ENCODE measurements at regions not wholly inside any gene's neighbourhood (a gene's known extent, or its start where the extent isn't known, plus 50 kb on each side); places are given as distances from the start of the nearest gene placed in this dataset.

DNA sequence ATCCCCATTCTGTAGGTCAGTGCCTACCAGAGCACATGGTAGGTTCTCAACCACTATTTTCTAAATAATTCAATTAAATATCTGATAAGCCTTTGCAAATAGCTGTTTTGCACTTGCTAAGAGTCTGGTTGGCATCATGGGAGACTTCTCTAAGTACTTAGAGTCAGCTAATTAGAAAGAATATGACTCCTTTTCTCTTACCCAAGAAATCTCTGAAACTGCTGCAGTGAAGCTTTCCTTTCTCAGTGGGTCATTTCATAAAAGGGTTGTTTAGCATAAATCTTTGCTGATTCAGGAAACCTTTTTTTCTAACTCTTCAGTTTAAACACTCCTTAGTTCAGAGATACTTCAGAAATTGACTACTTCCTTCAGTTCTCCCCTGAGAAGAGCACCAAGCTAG is 438.9 kb downstream of the ADRA2A start:
- CTCF ChIA-PET = interaction anchor here (0.7 kb wide), 1 partner anchor 29 kb away, joined by 3 read pairs; no protein-coding TSS in a partner anchor
- Mint-ChIP-seq H3K27ac (ENCODE audit: unreplicated experiment) (no peak overlapping the region), H3K36me3 (ENCODE audit: insufficient read depth, unreplicated experiment) (no peaks in the 10 kb centered on the region), H3K4me3 (ENCODE audit: low read depth, unreplicated experiment) (no peak overlapping the region), H3K27me3 (ENCODE audit: unreplicated experiment) (no peaks in the 10 kb centered on the region), H3K9me3 (ENCODE audit: low read depth, unreplicated experiment) (peaks cover 2% of the 10 kb centered on the region), H3K4me1 (ENCODE audit: low read depth, unreplicated experiment) (no peaks in the 10 kb centered on the region)
- TF ChIP-seq, protein P1, sequence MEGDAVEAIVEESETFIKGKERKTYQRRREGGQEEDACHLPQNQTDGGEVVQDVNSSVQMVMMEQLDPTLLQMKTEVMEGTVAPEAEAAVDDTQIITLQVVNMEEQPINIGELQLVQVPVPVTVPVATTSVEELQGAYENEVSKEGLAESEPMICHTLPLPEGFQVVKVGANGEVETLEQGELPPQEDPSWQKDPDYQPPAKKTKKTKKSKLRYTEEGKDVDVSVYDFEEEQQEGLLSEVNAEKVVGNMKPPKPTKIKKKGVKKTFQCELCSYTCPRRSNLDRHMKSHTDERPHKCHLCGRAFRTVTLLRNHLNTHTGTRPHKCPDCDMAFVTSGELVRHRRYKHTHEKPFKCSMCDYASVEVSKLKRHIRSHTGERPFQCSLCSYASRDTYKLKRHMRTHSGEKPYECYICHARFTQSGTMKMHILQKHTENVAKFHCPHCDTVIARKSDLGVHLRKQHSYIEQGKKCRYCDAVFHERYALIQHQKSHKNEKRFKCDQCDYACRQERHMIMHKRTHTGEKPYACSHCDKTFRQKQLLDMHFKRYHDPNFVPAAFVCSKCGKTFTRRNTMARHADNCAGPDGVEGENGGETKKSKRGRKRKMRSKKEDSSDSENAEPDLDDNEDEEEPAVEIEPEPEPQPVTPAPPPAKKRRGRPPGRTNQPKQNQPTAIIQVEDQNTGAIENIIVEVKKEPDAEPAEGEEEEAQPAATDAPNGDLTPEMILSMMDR (IDR thresholded peaks at IDR 0.05; ENCODE audit: unreplicated experiment) = no peak
- BruUV-seq (replicated peaks) = no TSS peak
- no peak for DNase-seq
- intact Hi-C loops (cut with micrococcal nuclease; ENCODE audit: unreplicated experiment) = no loop called here

DNA sequence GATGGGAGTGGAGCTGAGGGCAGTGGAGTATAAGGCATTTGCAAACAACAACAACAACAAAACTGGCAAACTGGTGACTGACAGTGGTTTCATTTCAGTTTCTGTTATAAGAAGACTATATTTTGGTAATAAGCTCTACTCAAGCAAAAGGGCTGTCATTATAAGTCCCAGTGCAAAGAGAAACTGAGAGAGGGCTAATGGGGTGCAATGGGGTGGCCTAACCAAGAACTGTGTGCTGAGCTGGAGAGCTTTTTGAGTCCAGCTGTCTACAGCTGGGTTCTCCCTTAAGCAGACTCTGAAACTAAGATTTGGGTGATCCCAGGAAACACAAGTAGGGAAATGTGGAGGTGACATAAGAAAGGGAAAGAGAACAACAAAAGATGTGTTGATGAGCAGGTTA is 439.3 kb downstream of the ADRA2A start:
- DNase-seq = no peak

DNA sequence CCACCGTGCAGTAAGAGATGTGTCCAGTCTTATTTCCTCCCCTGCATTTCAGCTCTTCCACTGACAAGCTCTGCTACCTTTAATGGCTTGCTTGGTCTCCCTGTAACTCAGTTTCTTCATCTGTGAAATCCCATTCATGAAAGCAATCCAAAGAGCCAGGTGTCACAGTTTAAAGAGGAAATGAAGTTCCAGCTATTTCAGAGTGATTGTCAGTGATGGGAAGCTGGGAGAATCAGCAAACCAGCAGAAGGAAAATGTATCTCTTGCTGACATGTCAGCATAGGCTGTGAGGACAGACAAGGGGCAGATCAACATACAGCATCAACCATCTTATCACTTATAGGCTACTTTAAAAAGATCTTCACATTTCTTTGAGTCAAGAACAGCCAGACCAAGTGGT is 445.3 kb downstream of the ADRA2A start:
- H3K36me3 Mint-ChIP-seq (ENCODE audit: insufficient read depth, unreplicated experiment) = no peaks in the 10 kb centered on the region
- H3K27ac Mint-ChIP-seq (ENCODE audit: unreplicated experiment) = no peak overlapping the region
- no peak for DNase-seq
- intact Hi-C loops (cut with micrococcal nuclease; ENCODE audit: unreplicated experiment) = no loop called here
- H3K9me3 Mint-ChIP-seq (ENCODE audit: low read depth, unreplicated experiment) = peaks cover 2% of the 10 kb centered on the region
- H3K4me1 Mint-ChIP-seq (ENCODE audit: low read depth, unreplicated experiment) = no peaks in the 10 kb centered on the region
- CTCF ChIA-PET = no interaction called here
- BruUV-seq (replicated peaks) = no TSS peak
- H3K27me3 Mint-ChIP-seq (ENCODE audit: unreplicated experiment) = no peaks in the 10 kb centered on the region
- TF ChIP-seq, protein P1 (IDR thresholded peaks at IDR 0.05; ENCODE audit: unreplicated experiment) = no peak
- H3K4me3 Mint-ChIP-seq (ENCODE audit: low read depth, unreplicated experiment) = no peak overlapping the region

More for the DNA sequence above, 439.3 kb downstream of the ADRA2A start:
- Mint-ChIP-seq H3K4me3 (ENCODE audit: low read depth, unreplicated experiment) (no peak overlapping the region), H3K36me3 (ENCODE audit: insufficient read depth, unreplicated experiment) (no peaks in the 10 kb centered on the region), H3K9me3 (ENCODE audit: low read depth, unreplicated experiment) (peaks cover 2% of the 10 kb centered on the region), H3K27ac (ENCODE audit: unreplicated experiment) (no peak overlapping the region), H3K27me3 (ENCODE audit: unreplicated experiment) (no peaks in the 10 kb centered on the region), H3K4me1 (ENCODE audit: low read depth, unreplicated experiment) (no peaks in the 10 kb centered on the region)
- TF ChIP-seq, protein P1 (IDR thresholded peaks at IDR 0.05; ENCODE audit: unreplicated experiment) = no peak
- BruUV-seq (replicated peaks) = no TSS peak
- intact Hi-C loops (cut with micrococcal nuclease; ENCODE audit: unreplicated experiment) = no loop called here
- CTCF ChIA-PET = interaction anchor here (0.7 kb wide), 1 partner anchor 29 kb away, joined by 3 read pairs; no protein-coding TSS in a partner anchor

DNA sequence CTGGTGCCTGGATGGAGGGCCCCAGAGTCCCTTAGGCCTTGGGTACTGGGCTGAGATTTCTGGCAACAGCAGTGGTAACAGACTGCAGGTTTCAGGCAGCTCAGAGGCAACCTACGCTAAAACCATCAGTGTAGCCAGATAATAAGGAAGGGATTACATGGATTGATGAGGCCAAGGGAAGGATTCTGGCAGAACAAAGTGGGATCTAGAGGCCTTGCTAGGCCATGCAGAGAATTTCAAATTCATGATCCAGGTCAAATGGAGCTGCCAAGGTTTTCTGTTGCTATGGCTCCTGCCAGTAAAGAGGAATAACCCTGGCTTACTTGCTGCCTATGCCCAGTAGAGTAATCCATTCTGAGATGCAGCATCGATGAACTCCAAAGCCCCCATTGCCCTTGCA is 445.7 kb downstream of the ADRA2A start:
- BruUV-seq (replicated peaks) = no TSS peak
- no peak overlapping the region for H3K4me3 Mint-ChIP-seq (ENCODE audit: low read depth, unreplicated experiment)
- H3K4me1 Mint-ChIP-seq (ENCODE audit: low read depth, unreplicated experiment) = no peaks in the 10 kb centered on the region
- H3K27me3 Mint-ChIP-seq (ENCODE audit: unreplicated experiment) = no peaks in the 10 kb centered on the region
- TF ChIP-seq, protein P1 (IDR thresholded peaks at IDR 0.05; ENCODE audit: unreplicated experiment) = no peak
- H3K9me3 Mint-ChIP-seq (ENCODE audit: low read depth, unreplicated experiment) = peaks cover 2% of the 10 kb centered on the region
- H3K27ac Mint-ChIP-seq (ENCODE audit: unreplicated experiment) = no peak overlapping the region
- H3K36me3 Mint-ChIP-seq (ENCODE audit: insufficient read depth, unreplicated experiment) = no peaks in the 10 kb centered on the region
- CTCF ChIA-PET = no interaction called here
- no peak for DNase-seq
- intact Hi-C loops (cut with micrococcal nuclease; ENCODE audit: unreplicated experiment) = no loop called here
